GM12872 (cell line): ENCODE measurements at regions not wholly inside any gene's neighbourhood (a gene's known extent, or its start where the extent isn't known, plus 50 kb on each side); places are given as distances from the start of the nearest gene placed in this dataset.

Experiments used
- TF ChIP-seq, protein P1 (sequence below): IDR thresholded peaks from 3 replicates; pipeline ENCODE4 v1.5.1; 2011; ENCODE audit warnings: low read depth, mild to moderate bottlenecking, low read length, moderate library complexity; ENCODE audit not compliant: insufficient read depth

GRCh38 chr7:97418312-97418711 lies 300.8 kb downstream of the SDHAF3 start:
- TF ChIP-seq, protein P1, sequence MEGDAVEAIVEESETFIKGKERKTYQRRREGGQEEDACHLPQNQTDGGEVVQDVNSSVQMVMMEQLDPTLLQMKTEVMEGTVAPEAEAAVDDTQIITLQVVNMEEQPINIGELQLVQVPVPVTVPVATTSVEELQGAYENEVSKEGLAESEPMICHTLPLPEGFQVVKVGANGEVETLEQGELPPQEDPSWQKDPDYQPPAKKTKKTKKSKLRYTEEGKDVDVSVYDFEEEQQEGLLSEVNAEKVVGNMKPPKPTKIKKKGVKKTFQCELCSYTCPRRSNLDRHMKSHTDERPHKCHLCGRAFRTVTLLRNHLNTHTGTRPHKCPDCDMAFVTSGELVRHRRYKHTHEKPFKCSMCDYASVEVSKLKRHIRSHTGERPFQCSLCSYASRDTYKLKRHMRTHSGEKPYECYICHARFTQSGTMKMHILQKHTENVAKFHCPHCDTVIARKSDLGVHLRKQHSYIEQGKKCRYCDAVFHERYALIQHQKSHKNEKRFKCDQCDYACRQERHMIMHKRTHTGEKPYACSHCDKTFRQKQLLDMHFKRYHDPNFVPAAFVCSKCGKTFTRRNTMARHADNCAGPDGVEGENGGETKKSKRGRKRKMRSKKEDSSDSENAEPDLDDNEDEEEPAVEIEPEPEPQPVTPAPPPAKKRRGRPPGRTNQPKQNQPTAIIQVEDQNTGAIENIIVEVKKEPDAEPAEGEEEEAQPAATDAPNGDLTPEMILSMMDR = 0 out of 3 replicates have a peak, but pooled peaks have one; percentile 22

DNA sequence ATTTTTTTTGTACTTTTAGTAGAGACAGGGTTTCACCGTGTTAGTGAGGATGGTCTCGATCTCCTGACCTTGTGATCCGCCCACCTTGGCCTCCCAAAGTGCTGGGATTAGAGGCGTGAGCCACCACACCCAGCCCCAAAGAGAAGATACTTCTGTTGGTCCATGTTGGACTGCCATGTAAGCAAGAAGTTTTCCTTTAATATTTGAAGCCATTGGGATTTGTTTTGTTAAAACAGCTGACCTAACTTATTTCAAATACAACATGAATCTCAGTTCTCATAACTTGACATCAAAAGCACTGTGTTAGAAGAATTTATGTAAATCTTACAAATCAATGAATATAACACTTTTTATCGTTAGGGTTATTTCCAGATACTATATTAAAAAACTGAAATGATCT lies 302.4 kb downstream of the SDHAF3 start:
- TF ChIP-seq, protein P1 = no peak

GRCh38 chr7:97421307-97421930 lies 303.9 kb downstream of the SDHAF3 start:
- TF ChIP-seq, protein P1 = no peak

GRCh38 chr7:97422046-97422445 lies 304.5 kb downstream of the SDHAF3 start:
- TF ChIP-seq, protein P1 = no peak

- TF ChIP-seq, protein P1 = no peak
Observed at GRCh38 chr7:97430006-97430405, 301.9 kb upstream of the TAC1 start.

- TF ChIP-seq, protein P1 = no peak
Observed at GRCh38 chr7:97439637-97440214, 292.2 kb upstream of the TAC1 start.

DNA sequence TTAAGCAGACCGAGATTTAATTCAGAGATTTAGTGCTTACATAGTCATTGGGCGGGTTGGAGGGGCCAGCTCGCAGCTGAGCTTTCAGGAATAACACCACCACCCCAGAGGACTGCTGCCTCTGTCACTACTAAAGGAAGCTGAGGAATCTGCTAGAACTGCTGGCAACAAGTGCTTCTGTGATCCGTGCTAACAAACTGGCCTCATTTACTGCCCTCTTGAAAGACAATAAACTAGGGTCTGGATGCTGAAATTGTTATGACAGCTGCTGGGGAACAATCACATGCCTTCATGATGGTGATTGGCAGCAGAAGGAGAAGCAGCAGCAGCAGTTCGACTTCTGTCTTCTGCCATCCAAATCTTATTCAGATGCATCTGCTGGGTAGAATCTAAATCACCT lies 285.5 kb upstream of the TAC1 start:
- TF ChIP-seq, protein P1 = no peak
